Duodenal mucosa (tissue), 2 donors: ENCODE measurements at regions not wholly inside any gene's neighbourhood (a gene's known extent, or its start where the extent isn't known, plus 50 kb on each side); places are given as distances from the start of the nearest gene placed in this dataset.

Experiments
- H3K27ac ChIP-seq: one replicate; pipeline ENCODE4 v1.7.0; 2013; ENCODE audit warnings: low read depth, low read length
- H3K27me3 ChIP-seq, 2 donors: one replicate each; pipeline ENCODE4 v1.7.0; 2013; ENCODE audit warnings: low read length in 2 of 2, control low read depth in 1 of 2; ENCODE audit not compliant: insufficient read depth in 2 of 2, control insufficient read depth in 1 of 2
- H3K36me3 ChIP-seq, 2 donors: one replicate each; pipeline ENCODE4 v1.7.0; 2013; ENCODE audit warnings: low read length in 2 of 2, control low read depth in 1 of 2; ENCODE audit not compliant: insufficient read depth in 2 of 2, control insufficient read depth in 1 of 2
- H3K4me1 ChIP-seq, 2 donors: one replicate each; pipeline ENCODE4 v1.7.0; 2013; ENCODE audit warnings: low read length in 2 of 2, control low read depth in 1 of 2; ENCODE audit not compliant: insufficient read depth in 2 of 2, control insufficient read depth in 1 of 2
- H3K4me3 ChIP-seq, 2 donors: one replicate each; pipeline ENCODE4 v1.7.0; 2013; ENCODE audit warnings: low read length in 2 of 2, low read depth in 1 of 2
- H3K9ac ChIP-seq, 2 donors: one replicate each; pipeline ENCODE4 v1.7.0; 2013; ENCODE audit warnings: low read length in 2 of 2, low read depth in 1 of 2
- H3K9me3 ChIP-seq, 2 donors: one replicate each; pipeline ENCODE4 v1.7.0; 2013; ENCODE audit warnings: low read length in 2 of 2, control low read depth in 1 of 2; ENCODE audit not compliant: control insufficient read depth in 1 of 2

- no peak overlapping the region for H3K4me3 ChIP-seq
- no peaks in the 10 kb centered on the region for H3K9me3 ChIP-seq
- H3K4me1 ChIP-seq, result no peaks in the 10 kb centered on the region
- no peak overlapping the region for H3K27ac ChIP-seq
- no peaks in the 10 kb centered on the region for H3K27me3 ChIP-seq
- no peak overlapping the region for H3K9ac ChIP-seq
- H3K36me3 ChIP-seq, result no peaks in the 10 kb centered on the region
These were observed 396.9 kb downstream of the IRS2 start for GRCh38 chr13:109389456-109389855.

DNA sequence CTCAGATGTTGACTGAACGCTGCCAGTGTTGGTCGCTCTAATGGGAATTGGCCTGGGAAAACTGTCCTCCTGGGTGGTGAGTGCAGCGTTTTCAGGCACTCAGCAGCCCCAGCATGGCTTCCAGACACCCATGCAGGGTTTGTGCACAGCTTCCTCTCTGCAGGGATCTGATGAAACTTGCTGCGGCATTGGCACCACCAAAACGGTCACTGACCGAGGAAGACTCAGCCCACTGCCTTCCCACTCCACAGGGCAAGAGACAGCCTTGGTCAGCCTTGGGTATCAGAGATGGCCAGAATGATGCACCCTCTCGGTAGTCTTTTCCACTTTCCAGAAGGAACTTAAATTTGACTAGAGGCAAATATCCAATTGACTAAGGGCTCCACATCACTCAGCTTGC lies 398.9 kb downstream of the IRS2 start:
- Histone ChIP-seq H3K27ac (no peak overlapping the region), H3K9ac (no peak overlapping the region), H3K27me3 (no peaks in the 10 kb centered on the region), H3K36me3 (no peaks in the 10 kb centered on the region), H3K9me3 (no peaks in the 10 kb centered on the region), H3K4me3 (no peak overlapping the region), H3K4me1 (no peaks in the 10 kb centered on the region)

GRCh38 chr13:109385242-109385560 lies 401.2 kb downstream of the IRS2 start:
- H3K9me3 ChIP-seq, result no peaks in the 10 kb centered on the region

DNA sequence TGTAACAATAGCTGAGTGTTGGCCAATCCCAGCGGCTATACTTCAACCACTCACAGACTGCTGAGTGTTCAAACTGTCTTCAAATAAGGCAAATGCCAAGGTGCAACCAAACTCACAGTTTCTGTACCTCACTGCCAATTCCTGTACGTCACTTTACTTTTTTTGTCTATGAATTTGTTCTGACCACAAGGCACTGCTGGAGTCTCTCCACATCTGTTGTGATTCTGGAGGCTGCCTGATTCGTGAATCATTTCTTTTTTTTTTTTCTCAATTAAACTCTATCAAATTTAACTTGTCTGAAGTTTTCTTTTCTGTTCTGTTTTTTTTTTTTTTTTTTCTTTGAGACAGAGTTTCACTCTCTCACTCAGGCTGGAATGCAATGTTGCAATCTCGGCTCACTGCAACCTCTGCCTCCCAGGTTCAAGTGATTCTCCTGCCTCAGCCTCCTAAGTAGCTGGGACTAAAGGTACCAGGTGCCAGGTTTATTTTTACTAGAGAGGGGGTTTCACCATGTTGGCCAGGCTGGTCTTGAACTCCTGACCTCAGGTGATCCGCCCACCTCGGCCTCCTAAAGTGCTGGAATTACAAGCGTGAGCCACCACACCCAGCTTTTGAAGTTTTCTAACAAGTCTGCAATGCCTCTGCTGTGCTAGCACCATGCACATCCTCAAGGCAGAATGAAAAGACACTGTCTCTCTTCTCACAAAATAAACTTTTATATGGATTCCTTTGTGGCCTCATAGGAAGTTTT lies 401.7 kb downstream of the IRS2 start:
- H3K27me3 ChIP-seq, result no peaks in the 10 kb centered on the region
- no peak overlapping the region for H3K4me3 ChIP-seq
- H3K9ac ChIP-seq, result no peak overlapping the region
- no peaks in the 10 kb centered on the region for H3K4me1 ChIP-seq
- no peak overlapping the region for H3K27ac ChIP-seq
- H3K9me3 ChIP-seq, result no peaks in the 10 kb centered on the region
- no peaks in the 10 kb centered on the region for H3K36me3 ChIP-seq

More at GRCh38 chr13:109385242-109385560, 401.2 kb downstream of the IRS2 start:
- H3K4me1 ChIP-seq, result no peaks in the 10 kb centered on the region
- no peak overlapping the region for H3K4me3 ChIP-seq
- no peaks in the 10 kb centered on the region for H3K27me3 ChIP-seq
- no peak overlapping the region for H3K27ac ChIP-seq
- H3K9ac ChIP-seq, result no peak overlapping the region
- H3K36me3 ChIP-seq, result no peaks in the 10 kb centered on the region

- Histone ChIP-seq H3K4me1 (no peaks in the 10 kb centered on the region), H3K27ac (no peak overlapping the region), H3K9ac (no peak overlapping the region), H3K36me3 (no peaks in the 10 kb centered on the region), H3K9me3 (no peaks in the 10 kb centered on the region), H3K27me3 (no peaks in the 10 kb centered on the region), H3K4me3 (no peak overlapping the region)
These were observed 402.7 kb downstream of the IRS2 start for GRCh38 chr13:109383683-109384082.

- H3K4me1 ChIP-seq, result no peaks in the 10 kb centered on the region
These were observed 404.7 kb downstream of the IRS2 start for GRCh38 chr13:109381546-109382180.

GRCh38 chr13:109380457-109380856 lies 405.9 kb downstream of the IRS2 start:
- Histone ChIP-seq H3K9ac (no peak overlapping the region), H3K4me1 (no peaks in the 10 kb centered on the region), H3K4me3 (no peak overlapping the region), H3K36me3 (no peaks in the 10 kb centered on the region), H3K27me3 (no peaks in the 10 kb centered on the region), H3K9me3 (no peaks in the 10 kb centered on the region), H3K27ac (no peak overlapping the region)

More at GRCh38 chr13:109381546-109382180, 404.7 kb downstream of the IRS2 start:
- no peak overlapping the region for H3K9ac ChIP-seq
- no peaks in the 10 kb centered on the region for H3K9me3 ChIP-seq
- H3K27ac ChIP-seq, result no peak overlapping the region
- H3K4me3 ChIP-seq, result no peak overlapping the region
- H3K27me3 ChIP-seq, result no peaks in the 10 kb centered on the region
- H3K36me3 ChIP-seq, result no peaks in the 10 kb centered on the region

- Histone ChIP-seq H3K27ac (no peak overlapping the region), H3K27me3 (no peaks in the 10 kb centered on the region), H3K4me1 (no peaks in the 10 kb centered on the region), H3K4me3 (no peak overlapping the region), H3K9ac (no peak overlapping the region), H3K9me3 (no peaks in the 10 kb centered on the region), H3K36me3 (no peaks in the 10 kb centered on the region)
These were observed 406.5 kb downstream of the IRS2 start for GRCh38 chr13:109379930-109380329.

DNA sequence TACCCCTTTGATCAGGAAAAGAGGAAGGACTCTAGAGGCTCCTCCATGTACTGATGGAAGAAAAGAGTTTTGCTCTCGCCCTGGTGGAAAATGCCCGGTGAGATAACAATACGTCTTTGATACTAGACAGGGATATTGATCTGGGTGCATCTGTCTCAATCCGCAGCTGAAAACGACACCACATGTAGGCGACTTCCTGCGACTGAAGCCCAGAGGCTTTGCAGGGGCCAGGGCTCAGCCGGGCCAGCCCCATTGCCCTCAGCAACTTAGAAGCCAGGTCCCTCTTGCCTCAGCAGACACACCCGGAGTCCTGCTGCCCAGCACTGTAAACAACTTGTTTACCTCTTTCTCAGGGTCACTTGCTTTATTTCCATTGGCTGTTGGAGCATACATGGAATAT lies 409.4 kb downstream of the IRS2 start:
- H3K27me3 ChIP-seq, result no peaks in the 10 kb centered on the region
- H3K27ac ChIP-seq, result no peak overlapping the region
- no peak overlapping the region for H3K4me3 ChIP-seq
- no peaks in the 10 kb centered on the region for H3K9me3 ChIP-seq
- no peaks in the 10 kb centered on the region for H3K4me1 ChIP-seq
- no peaks in the 10 kb centered on the region for H3K36me3 ChIP-seq
- no peak overlapping the region for H3K9ac ChIP-seq

- H3K9me3 ChIP-seq, result no peaks in the 10 kb centered on the region
- no peak overlapping the region for H3K4me3 ChIP-seq
- no peaks in the 10 kb centered on the region for H3K4me1 ChIP-seq
- no peaks in the 10 kb centered on the region for H3K36me3 ChIP-seq
- H3K27ac ChIP-seq, result no peak overlapping the region
- H3K27me3 ChIP-seq, result no peaks in the 10 kb centered on the region
- H3K9ac ChIP-seq, result no peak overlapping the region
These were observed 411.7 kb downstream of the IRS2 start for GRCh38 chr13:109374609-109375200.
